ENCODE measurements at regions not wholly inside any gene's neighbourhood (a gene's known extent, or its start where the extent isn't known, plus 50 kb on each side); places are given as distances from the start of the nearest gene placed in this dataset.
"Not testable (repeated sequence)": the region's sequence is repeated elsewhere in the genome, so short reads cannot be mapped to it uniquely, and the experiment has no call there.

DNA sequence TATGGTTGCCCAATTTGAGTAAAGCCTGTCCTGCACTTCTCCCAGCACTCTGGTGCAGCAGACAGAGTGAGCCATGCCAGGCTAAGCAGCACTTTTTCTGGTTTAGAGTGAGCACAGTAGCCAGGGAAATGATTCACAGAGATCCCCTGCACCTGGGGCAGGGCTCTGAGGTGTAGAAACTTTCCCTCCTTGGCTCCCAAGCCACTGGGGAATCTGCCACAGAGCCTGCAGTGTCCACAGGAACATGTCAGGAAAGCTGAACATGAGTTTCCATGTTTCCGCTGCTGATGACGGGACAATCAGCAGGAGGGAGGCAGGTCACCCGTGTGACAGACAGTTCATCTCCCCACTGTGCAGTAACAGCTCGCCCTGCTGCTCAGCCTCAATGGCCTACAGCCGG, 429.9 kb upstream of the B3GAT1 start:
- DNase-seq = no peak

DNA sequence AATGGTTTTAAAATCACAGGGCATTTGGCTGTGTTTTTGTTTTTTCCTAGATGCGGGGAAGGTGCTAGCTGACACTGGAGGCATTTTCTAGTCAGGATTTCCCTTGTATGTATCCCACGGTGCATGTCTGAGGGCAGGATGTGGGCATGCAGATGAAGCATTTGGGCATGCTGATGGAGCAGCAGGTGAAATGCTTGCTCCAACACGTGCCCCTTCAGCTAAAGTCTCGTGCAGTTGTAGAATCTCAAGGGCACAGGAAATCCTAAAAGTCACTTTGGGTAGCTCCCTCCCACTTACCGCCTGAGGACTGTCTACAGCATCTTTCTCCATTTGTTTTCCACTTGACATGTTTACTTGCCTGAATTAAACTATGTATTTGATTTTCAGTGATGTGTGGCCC, 429.4 kb upstream of the B3GAT1 start:
- DNase-seq = no peak

DNA sequence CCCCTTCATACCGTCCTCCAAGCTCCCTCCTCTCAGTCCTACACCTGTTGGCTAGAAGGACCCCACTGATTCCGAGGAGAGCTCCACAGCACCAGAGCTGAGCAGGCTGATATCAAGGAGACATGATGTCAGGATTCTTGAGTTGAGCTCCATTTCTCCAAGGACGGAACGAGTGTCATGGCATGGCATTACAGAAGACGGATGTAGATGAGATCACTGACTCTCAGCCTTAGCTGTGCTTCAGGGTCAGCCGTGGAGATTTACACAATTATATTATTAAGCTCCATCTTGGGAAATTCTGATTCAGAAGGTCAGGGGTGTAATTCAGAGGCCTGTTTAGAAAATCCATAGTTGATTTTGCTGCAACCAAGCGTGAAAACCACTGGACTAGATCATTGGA, 428.9 kb upstream of the B3GAT1 start:
- no peak for DNase-seq

GRCh38 chr11:134840165-134840564, 428.1 kb upstream of the B3GAT1 start:
- DNase-seq = not testable (repeated sequence)

- DNase-seq = no peak
Observed at GRCh38 chr11:134838708-134839107, 426.7 kb upstream of the B3GAT1 start.

- no peak for DNase-seq
Observed at GRCh38 chr11:134837887-134838232, 425.8 kb upstream of the B3GAT1 start.

DNA sequence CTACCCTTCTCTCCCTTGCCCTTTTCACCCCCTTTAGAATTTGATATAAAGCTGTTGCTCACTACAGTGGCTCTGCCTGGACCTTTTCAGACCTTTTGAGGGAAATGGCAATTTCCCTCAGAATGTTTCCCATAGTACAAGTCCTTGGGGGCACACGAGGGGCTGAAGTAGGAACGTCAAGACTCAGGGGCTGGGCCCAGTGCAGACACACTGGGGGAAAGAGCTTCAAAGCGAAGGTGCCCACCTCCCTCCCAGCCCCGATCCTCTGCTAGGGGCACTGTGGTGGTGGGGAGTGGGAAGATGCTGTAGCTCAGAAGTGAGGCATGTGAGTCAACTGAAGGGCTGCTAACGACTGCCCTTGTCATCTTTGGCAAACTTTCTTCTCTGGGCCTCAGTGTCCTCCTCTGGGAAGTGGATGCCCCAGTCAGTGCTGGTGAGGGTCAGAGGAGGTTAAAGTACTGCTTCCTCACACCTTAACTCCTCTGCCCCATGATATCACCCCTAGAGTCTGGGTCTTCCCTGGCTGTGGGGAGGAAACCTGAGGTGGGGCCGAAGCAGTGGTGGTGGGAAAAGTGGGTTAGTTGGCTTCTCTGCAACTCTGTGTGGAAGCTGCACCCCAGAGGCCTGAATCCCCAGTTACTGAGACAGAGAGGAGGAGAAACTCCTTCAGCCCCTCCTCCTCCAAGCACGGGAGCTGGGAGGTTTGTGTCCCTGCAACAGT, 425.3 kb upstream of the B3GAT1 start:
- DNase-seq = no peak

DNA sequence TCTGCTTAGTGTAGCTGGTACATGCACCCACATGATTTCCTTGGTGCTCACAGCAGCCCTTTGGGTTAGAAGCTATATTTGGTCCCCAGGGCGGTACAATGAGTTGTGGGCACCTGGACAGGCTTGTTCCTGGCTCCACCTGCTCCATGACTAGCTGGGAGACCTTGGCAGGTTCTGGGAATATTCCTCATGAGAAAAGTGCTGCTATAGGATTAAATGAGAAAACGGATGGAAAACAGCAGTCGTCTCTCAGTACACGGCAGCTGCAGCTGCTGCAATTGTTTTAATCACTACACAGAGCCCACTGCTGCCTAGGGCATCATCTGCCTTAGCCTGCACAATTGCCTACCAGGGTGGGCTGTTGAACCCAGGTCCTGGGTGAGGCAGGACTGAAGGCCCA, 424.5 kb upstream of the B3GAT1 start:
- DNase-seq = no peak

DNA sequence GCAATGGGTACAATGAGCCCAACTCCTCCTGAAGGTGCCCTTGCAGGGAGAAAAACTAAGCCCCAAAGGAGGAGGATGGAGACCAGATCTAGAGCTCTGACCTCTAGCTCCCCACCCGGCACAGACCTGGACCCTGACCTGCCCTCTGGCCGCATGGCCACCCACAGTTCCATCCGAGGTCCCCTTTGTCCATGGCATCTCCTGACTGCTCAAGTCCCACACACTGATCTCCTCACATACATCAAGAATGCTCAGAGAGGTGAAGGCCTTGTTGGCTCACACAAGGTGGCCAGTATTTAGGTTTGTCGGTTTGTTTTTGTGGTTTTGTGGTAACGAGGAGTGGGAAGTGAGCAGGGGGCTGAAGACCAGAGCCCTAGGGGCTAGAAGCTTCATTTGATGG, 423.5 kb upstream of the B3GAT1 start:
- DNase-seq = no peak

- DNase-seq = no peak
Observed at GRCh38 chr11:134830312-134830711, 418.3 kb upstream of the B3GAT1 start.

- DNase-seq = no peak
Observed at GRCh38 chr11:134823970-134824369, 411.9 kb upstream of the B3GAT1 start.

- DNase-seq = no peak
Observed at GRCh38 chr11:134822897-134823296, 410.9 kb upstream of the B3GAT1 start.

DNA sequence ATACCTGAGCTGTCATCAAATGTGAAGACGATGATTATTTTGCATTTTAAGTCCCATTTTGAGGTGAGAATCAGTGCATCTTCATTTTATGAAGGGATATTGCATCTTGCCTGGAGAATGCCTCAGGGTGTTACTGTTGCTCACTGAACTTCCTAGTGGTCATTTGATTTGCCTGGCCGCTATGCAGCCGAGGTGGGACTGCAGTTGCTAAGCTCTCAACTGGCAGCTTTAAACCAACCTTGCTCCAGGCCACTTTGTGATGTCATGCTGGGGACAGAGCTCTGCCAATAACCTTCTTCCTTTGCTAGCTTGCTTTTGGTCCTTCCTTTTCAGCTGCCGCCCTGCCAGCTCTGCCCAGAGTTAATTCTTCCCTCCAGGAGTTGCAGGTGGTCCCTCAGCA, 409.4 kb upstream of the B3GAT1 start:
- DNase-seq = no peak

- no peak for DNase-seq
Observed at GRCh38 chr11:134819041-134819440, 407.0 kb upstream of the B3GAT1 start.

GRCh38 chr11:134818516-134818915, 406.5 kb upstream of the B3GAT1 start:
- no peak for DNase-seq

DNA sequence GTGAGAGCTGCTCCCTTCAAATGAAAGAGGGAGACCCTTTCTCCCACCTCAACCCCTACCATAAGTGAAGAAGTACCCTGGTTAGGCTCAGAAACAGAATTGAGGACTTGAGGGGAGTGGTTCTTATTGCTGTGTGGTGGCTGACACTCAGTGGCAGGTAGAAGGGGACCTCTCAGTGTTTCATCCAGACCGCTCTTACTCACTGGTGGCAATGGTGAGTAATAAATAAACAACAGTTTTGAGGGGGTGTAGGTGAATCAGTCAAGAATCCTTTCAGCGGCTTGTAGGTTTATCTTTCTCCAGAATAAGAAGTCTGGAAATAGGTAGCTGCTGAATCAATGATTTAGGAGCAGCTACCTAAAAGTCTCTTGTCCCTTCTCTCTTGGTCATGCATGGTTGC, 403.4 kb upstream of the B3GAT1 start:
- DNase-seq = no peak

DNA sequence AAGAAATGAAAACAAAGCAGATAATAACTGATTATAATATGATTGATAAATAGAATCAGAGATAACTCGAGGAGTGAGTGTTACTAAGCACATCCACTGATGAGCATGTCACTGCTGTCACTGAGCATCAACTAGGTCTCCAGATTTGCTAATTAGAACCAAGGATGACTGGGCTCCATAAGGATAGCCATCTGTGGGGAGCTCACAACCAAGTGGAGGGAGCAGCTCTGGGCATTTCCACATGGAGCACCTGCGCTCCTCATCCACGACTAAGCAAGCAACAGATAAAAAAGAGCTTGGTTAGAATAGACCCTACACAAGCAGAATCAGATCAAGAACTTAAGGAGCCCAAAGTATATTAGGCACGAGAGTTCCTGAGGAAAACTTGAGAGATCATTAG, 396.0 kb upstream of the B3GAT1 start:
- no peak for DNase-seq

DNA sequence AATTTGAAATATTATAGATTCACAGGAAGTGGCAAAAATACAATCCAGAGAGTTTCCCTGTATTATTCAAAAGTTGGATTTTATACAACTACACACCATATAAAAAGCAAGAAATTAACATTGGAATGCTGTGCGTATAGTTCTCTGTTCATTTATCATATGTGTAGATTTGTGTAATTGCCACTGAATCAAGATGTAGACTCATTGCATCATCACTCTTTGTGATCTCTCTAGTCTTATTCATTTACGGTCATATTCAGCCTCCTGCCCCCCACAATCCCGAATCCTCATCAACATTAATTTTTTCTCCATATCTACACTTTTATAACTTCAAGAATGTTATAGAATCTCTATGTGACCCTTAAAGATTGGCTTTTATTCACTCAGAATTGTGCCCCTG, 390.6 kb upstream of the B3GAT1 start:
- DNase-seq = no peak

DNA sequence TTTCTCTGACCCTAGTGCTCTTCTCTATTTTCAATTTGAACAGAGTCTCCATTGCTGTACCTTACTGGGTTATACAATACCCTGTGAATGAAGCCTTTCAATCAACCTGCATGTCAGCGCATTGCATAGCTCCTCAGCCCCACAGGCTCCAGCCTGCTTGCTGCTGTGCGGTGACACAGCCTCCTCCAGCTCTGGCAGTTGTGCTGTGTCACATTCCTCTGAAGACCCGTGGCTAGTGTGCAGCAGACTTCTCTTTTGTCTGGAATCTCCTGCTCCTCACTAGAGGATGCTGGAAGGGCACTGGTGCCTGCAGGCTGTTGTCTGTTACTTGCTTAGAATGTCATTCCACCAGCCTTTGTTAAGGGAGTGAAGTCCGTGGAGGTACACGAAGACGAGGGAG, 390.1 kb upstream of the B3GAT1 start:
- DNase-seq = no peak

GRCh38 chr11:134801570-134801969, 389.5 kb upstream of the B3GAT1 start:
- DNase-seq = no peak

DNA sequence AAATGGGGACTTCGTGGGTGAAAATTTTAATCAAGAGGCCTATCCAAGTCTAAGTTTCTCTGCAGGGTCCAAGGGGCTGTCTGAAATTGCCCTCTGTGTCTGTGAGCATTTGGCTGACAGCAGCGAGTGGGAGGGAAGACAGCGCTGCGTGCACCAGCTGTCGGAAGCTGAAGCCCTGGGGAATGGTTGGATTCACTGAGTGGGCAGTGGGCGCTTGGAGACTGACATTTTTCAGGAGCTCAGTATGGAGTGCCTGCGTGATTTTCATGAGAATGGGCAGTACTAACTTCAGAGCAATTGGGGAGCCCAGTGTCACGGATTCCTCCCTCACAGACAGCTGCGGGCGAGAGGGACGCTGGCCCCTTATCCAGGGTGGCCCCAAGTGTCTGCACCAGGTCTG, 388.8 kb upstream of the B3GAT1 start:
- no peak for DNase-seq

- DNase-seq = no peak
Observed at GRCh38 chr11:134800130-134800529, 388.1 kb upstream of the B3GAT1 start.

GRCh38 chr11:134799386-134799785, 387.3 kb upstream of the B3GAT1 start:
- no peak for DNase-seq

DNA sequence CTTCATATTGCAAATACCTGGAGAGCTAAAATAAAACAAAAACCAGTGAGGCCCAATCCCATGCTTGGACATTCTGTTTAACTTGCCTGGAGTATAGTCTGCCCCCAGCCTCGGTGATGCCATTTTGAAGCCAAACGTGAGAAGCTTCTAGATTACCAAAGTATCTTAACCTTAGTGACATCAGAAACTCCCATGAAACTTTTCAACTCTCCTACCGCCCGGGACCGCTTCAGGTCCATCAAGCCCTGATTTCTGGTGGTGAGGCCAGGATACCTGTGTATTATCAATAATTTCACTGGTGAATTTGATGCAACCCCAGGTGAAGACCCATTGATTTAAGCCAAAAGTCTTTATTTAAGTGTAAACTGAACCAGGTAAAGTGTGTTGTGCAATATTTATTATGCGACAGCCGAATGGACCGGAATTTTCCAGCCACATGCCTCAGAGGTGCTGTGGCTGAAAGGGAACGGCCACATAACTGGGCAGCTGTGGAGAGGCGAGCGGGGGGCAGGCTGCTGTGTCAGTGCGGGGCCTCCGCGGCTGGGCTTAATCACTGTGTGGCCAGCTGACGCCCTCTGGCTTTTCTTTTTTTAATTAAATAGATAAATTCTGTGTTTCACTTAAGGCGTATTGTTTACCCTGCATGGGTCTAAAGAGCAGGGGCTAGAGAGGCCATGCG, 385.5 kb upstream of the B3GAT1 start:
- no peak for DNase-seq

DNA sequence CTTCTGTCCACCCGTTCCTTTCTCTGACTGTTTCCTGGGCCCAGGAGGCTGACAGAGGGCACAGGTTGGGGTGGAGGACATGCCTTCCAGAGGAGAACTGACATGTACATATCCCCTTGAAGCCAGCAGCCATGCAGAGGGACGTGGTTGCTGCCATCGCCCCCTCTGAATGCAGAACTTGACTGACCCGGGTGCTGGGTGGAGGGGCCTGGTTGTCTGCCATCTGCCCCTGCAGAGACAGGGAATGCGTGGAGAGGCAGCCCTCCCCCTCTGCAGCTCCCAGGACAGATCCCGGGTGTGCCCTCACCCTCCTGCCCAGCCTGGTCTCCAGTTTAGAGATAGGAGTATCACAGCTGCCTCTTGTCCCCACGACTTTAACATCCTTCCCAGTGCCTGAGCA, 383.0 kb upstream of the B3GAT1 start:
- no peak for DNase-seq

Measured in inflammatory macrophage treated with lipopolysaccharide for 4 hours (primary cell).